Esophagus squamous epithelium (tissue), 4 donors: ENCODE measurements at regions not wholly inside any gene's neighbourhood (a gene's known extent, or its start where the extent isn't known, plus 50 kb on each side); places are given as distances from the start of the nearest gene placed in this dataset.

Experiments used
- CTCF ChIP-seq, 6 experiments: fragments of 450-650 bp in 4 of 6; fragments of 200-600 bp in 2 of 6; sonication (generic) in 2 of 6; IDR thresholded peaks; one replicate each; pipeline ENCODE4 v1.5.1; 2016 to 2019; ENCODE audit warnings: antibody characterized with exemption in 6 of 6, mild to moderate bottlenecking in 4 of 6, moderate library complexity in 4 of 6
- POLR2A ChIP-seq, 4 donors: fragments of 450-650 bp; IDR thresholded peaks; one replicate each; pipeline ENCODE4 v1.6.1; 2017; ENCODE audit warnings: antibody characterized with exemption in 4 of 4, mild to moderate bottlenecking in 4 of 4, moderate library complexity in 3 of 4

GRCh38 chr5:24986326-24986725 lies 341.5 kb upstream of the CDH10 start:
- TF ChIP-seq CTCF (IDR thresholded peaks at IDR 0.05) (no peak), POLR2A (IDR thresholded peaks at IDR 0.05) (no peak)
